Psoas muscle (tissue), 7 donors: ENCODE measurements at regions not wholly inside any gene's neighbourhood (a gene's known extent, or its start where the extent isn't known, plus 50 kb on each side); places are given as distances from the start of the nearest gene placed in this dataset.

Experiments
- ATAC-seq, 4 donors: fragments of 200-7000 bp; cut with Tn5 transposase; one replicate each; pipeline ENCODE4 v1.9.1; 2020; ENCODE audit warnings: moderate library complexity in 3 of 4, mild to moderate bottlenecking in 2 of 4
- DNase-seq, 2 donors: peaks; one replicate each; pipeline ENCODE4 v3.0.0-alpha.2; 2020
- H3K27ac ChIP-seq: fragments of 200-600 bp; one replicate; pipeline ENCODE4 v1.8.0; 2022
- H3K27me3 ChIP-seq, 3 donors: fragments of 200-600 bp in 1 of 3; one replicate each; pipeline versions ENCODE4 v1.6.1 to v1.8.0; 2013 to 2022; ENCODE audit warnings: low read length in 2 of 3, mild to moderate bottlenecking in 2 of 3, moderate library complexity in 1 of 3; ENCODE audit not compliant: insufficient read depth in 3 of 3
- H3K36me3 ChIP-seq, 2 donors: fragments of 200-600 bp in 1 of 2; one replicate each; pipeline versions ENCODE4 v1.6.1 to v1.8.0; 2013 to 2022; ENCODE audit warnings: low read depth in 1 of 2, mild to moderate bottlenecking in 1 of 2, moderate library complexity in 1 of 2; ENCODE audit not compliant: insufficient read depth in 1 of 2
- H3K4me1 ChIP-seq: fragments of 200-600 bp; one replicate; pipeline ENCODE4 v1.8.0; 2022
- H3K4me3 ChIP-seq: fragments of 200-600 bp; one replicate; pipeline ENCODE4 v1.8.0; 2022; ENCODE audit warnings: mild to moderate bottlenecking
- H3K9me3 ChIP-seq: fragments of 200-600 bp; one replicate; pipeline ENCODE4 v1.8.0; 2022
- CTCF ChIP-seq: fragments of 200-600 bp; IDR thresholded peaks from one replicate; pipeline ENCODE4 v1.8.0; 2022; ENCODE audit warnings: antibody characterized with exemption
- WGBS, 3 donors: extraction: QIAGEN DNeasy Blood & Tissue Kit; methylation state at CpG; one replicate each; pipeline versions ENCODE4 v1.1.6 to v1.1.7; 2013; 5-methylcytosine and 5-hydroxymethylcytosine counted together
- intact Hi-C, 2 donors: fragments of 100-400 bp; cut with DNase I; formaldehyde crosslinking; loops; one replicate each; pipeline versions ENCODE4 v1.11.0 to v1.14.2; 2022
- donor health status: healthy with polysubstance abuse.
- donor health status: DM: no; HTN: no; CAD: no; lungs with moderate emphysema.
- donor health status: Bipolar disorder and iron deficiency.
- donor health status: healthy.
- donor health status: DM: yes; HTN: yes; CAD: no.
- donor health status: DM: no; HTN: no; CAD: no.
- donor health status: DM: yes; HTN: yes; CAD: no.

- no peak for ATAC-seq
- DNase-seq: no peak
- no peaks in the 10 kb centered on the region for H3K4me1 ChIP-seq
- H3K36me3 ChIP-seq: no peaks in the 10 kb centered on the region
- no peak overlapping the region for H3K4me3 ChIP-seq
- no peaks in the 10 kb centered on the region for H3K9me3 ChIP-seq
- H3K27me3 ChIP-seq: no peaks in the 10 kb centered on the region
- WGBS, 3 donors: 53 to 66% (median 58%) methylated on average over 2 of the region's 2 CpGs
- TF ChIP-seq CTCF: no peak
- no peak overlapping the region for H3K27ac ChIP-seq
- intact Hi-C loops: no loop called here
Measured at GRCh38 chr3:159159546-159159945, 357.7 kb downstream of the MFSD1 start.

- H3K27me3 ChIP-seq: no peaks in the 10 kb centered on the region
- H3K9me3 ChIP-seq: no peaks in the 10 kb centered on the region
- WGBS, 3 donors: 78 to 89% (median 89%) methylated on average over 1 of the region's 1 CpG
- H3K36me3 ChIP-seq: no peaks in the 10 kb centered on the region
- H3K4me3 ChIP-seq: no peak overlapping the region
- DNase-seq (no peak), ATAC-seq (no peak)
- no peak for TF ChIP-seq CTCF
- intact Hi-C loops: no loop called here
- no peak overlapping the region for H3K27ac ChIP-seq
- no peaks in the 10 kb centered on the region for H3K4me1 ChIP-seq
Measured at GRCh38 chr3:159163656-159164055, 361.8 kb downstream of the MFSD1 start.

- Histone ChIP-seq H3K27ac (no peak overlapping the region), H3K27me3 (no peaks in the 10 kb centered on the region), H3K9me3 (no peaks in the 10 kb centered on the region), H3K36me3 (no peaks in the 10 kb centered on the region), H3K4me3 (no peak overlapping the region), H3K4me1 (no peaks in the 10 kb centered on the region)
- DNase-seq (no peak), ATAC-seq (no peak)
- intact Hi-C loops: no loop called here
- no peak for TF ChIP-seq CTCF
- 67 to 74% (median 67%) methylated on average over 3 of the region's 3 CpGs for WGBS, 3 donors
Measured at GRCh38 chr3:159165961-159166360, 364.1 kb downstream of the MFSD1 start.

GRCh38 chr3:159166899-159167586, 365.2 kb downstream of the MFSD1 start:
- intact Hi-C loops: no loop called here
- ATAC-seq (no peak), DNase-seq (no peak)
- 86 to 94% (median 86%) methylated on average over 2 of the region's 2 CpGs for WGBS, 3 donors
- no peaks in the 10 kb centered on the region for H3K9me3 ChIP-seq
- no peak overlapping the region for H3K27ac ChIP-seq
- H3K36me3 ChIP-seq: no peaks in the 10 kb centered on the region
- H3K27me3 ChIP-seq: no peaks in the 10 kb centered on the region
- H3K4me1 ChIP-seq: no peaks in the 10 kb centered on the region
- TF ChIP-seq CTCF: no peak
- no peak overlapping the region for H3K4me3 ChIP-seq

- no peak for ATAC-seq
- no peak overlapping the region for H3K27ac ChIP-seq
Measured at GRCh38 chr3:159168788-159169187, 366.9 kb downstream of the MFSD1 start.

More at GRCh38 chr3:159168788-159169187, 366.9 kb downstream of the MFSD1 start:
- Histone ChIP-seq H3K4me1 (no peaks in the 10 kb centered on the region), H3K4me3 (no peak overlapping the region), H3K9me3 (no peaks in the 10 kb centered on the region), H3K36me3 (no peaks in the 10 kb centered on the region), H3K27me3 (no peaks in the 10 kb centered on the region)
- TF ChIP-seq CTCF: no peak
- no peak for DNase-seq
- 78 to 93% (median 86%) methylated on average over 1 of the region's 1 CpG for WGBS, 3 donors
- intact Hi-C loops: no loop called here
